HepG2 (cell line): ENCODE measurements at regions not wholly inside any gene's neighbourhood (a gene's known extent, or its start where the extent isn't known, plus 50 kb on each side); places are given as distances from the start of the nearest gene placed in this dataset.

Experiments used
- ATAC-seq: fragments of 200-7000 bp; cut with Tn5 transposase; 3 replicates; pipeline ENCODE4 v1.9.1; 2020; ENCODE audit warnings: mild to moderate bottlenecking, moderate library complexity
- BruUV-seq: library from RNA; stranded (reverse); fragments of 400-500 nt; replicated peaks from 2 replicates; lab custom pipeline; 2021; lab: Mats Ljungman, UMichigan
- CTCF ChIA-PET: fragments of 300-600 bp; formaldehyde crosslinking; extraction: SDS; loops from one replicate; lab custom pipeline; 2021; ENCODE audit warnings: low total read pairs, inconsistent platforms, low intra/inter-chr PET ratio; lab: Yijun Ruan, JAX
- POLR2A ChIA-PET: fragments of 350-600 bp; sonication (Branson Sonifier 250); formaldehyde crosslinking; loops from one replicate; lab custom pipeline; 2020; ENCODE audit warnings: antibody characterized with exemption, inconsistent platforms; lab: Yijun Ruan, JAX
- DNase-seq: peaks from one replicate; pipeline ENCODE4 v3.0.0-alpha.2; 2015; ENCODE audit warnings: low spot score
- FAIRE-seq: peaks from 3 replicates; lab custom pipeline; 2011; peaks lifted over from hg19 to GRCh38; lab: Jason Lieb, UNC
- H2AFZ ChIP-seq: one replicate; pipeline ENCODE4 v1.6.1; 2011; ENCODE audit warnings: low read length, inconsistent platforms
- H3K27ac ChIP-seq: fragments of 300-600 bp; 3 replicates; pipeline ENCODE4 v1.8.0; 2011; ENCODE audit warnings: mixed run types, mild to moderate bottlenecking, mixed read lengths, low read length, inconsistent platforms; ENCODE audit not compliant: insufficient read depth; ENCODE audit errors: extremely low read length
- H3K27me3 ChIP-seq, 2 experiments: fragments of 200-600 bp in 1 of 2; 2 replicates in 1 of 2; 3 replicates in 1 of 2; pipeline versions ENCODE4 v1.6.0 to v1.8.0; 2011; ENCODE audit warnings: low read length in 2 of 2, mild to moderate bottlenecking in 2 of 2, moderate library complexity in 2 of 2, inconsistent platforms in 1 of 2; ENCODE audit not compliant: insufficient read depth in 2 of 2, control insufficient read depth in 1 of 2
- H3K36me3 ChIP-seq, 2 experiments: fragments of 200-600 bp in 1 of 2; replicated peaks in 1 of 2; 2 replicates in 1 of 2; 3 replicates in 1 of 2; pipeline versions ENCODE4 v1.5.1 to v1.8.0; 2011; ENCODE audit warnings: low read length in 2 of 2, inconsistent platforms in 1 of 2; ENCODE audit not compliant: insufficient read depth in 2 of 2, control insufficient read depth in 1 of 2
- H3K4me1 ChIP-seq: 2 replicates; pipeline ENCODE4 v1.5.1; 2012; ENCODE audit warnings: low read length, inconsistent platforms; ENCODE audit not compliant: insufficient read depth
- H3K4me2 ChIP-seq: 2 replicates; pipeline ENCODE4 v1.6.0; 2011; ENCODE audit warnings: low read depth, low read length, inconsistent platforms
- H3K4me3 ChIP-seq, 3 experiments: fragments of 200-600 bp in 1 of 3; sonication (generic), shearing (Covaris generic) in 1 of 3; replicated peaks in 1 of 3; 2 replicates each; pipeline ENCODE4 v1.5.1; 2011 to 2016; ENCODE audit warnings: low read length in 3 of 3, inconsistent platforms in 2 of 3, low read depth in 2 of 3, mild to moderate bottlenecking in 2 of 3, control low read depth in 1 of 3, mixed read lengths in 1 of 3; ENCODE audit not compliant: insufficient read depth in 1 of 3
- H3K79me2 ChIP-seq: one replicate; pipeline ENCODE4 v1.6.1; 2011; ENCODE audit warnings: low read length, inconsistent platforms; ENCODE audit not compliant: insufficient read depth
- H3K9ac ChIP-seq: 2 replicates; pipeline ENCODE4 v1.6.0; 2011; ENCODE audit warnings: mild to moderate bottlenecking, low read depth, low read length, inconsistent platforms; ENCODE audit not compliant: insufficient read depth
- H3K9me3 ChIP-seq: 2 replicates; pipeline ENCODE4 v1.5.1; 2012; ENCODE audit warnings: mild to moderate bottlenecking, low read length
- H4K20me1 ChIP-seq: 2 replicates; pipeline ENCODE4 v1.6.0; 2011; ENCODE audit warnings: inconsistent platforms, mild to moderate bottlenecking, low read length, moderate library complexity; ENCODE audit not compliant: insufficient read depth
- EZH2 ChIP-seq: conservative IDR thresholded peaks from 2 replicates; pipeline ENCODE4 v1.6.1; 2012; ENCODE audit warnings: mild to moderate bottlenecking, low read depth, low read length, moderate library complexity
- HINFP ChIP-seq: sonication (generic); formaldehyde crosslinking; IDR thresholded peaks from 2 replicates; pipeline ENCODE4 v1.4.0; 2020; ENCODE audit warnings: low read depth, mild to moderate bottlenecking, missing genetic modification reagents
- IKZF4 ChIP-seq: sonication (generic); formaldehyde crosslinking; IDR thresholded peaks from 2 replicates; pipeline ENCODE4 v1.5.1; 2020; ENCODE audit warnings: borderline replicate concordance, mild to moderate bottlenecking, low read depth, missing genetic modification reagents; ENCODE audit errors: not compliant biosample characterization
- NFATC3 ChIP-seq: sonication (generic); formaldehyde crosslinking; IDR thresholded peaks from 2 replicates; pipeline ENCODE4 v1.5.1; 2020; ENCODE audit warnings: mild to moderate bottlenecking, missing genetic modification reagents
- RORA ChIP-seq: sonication (generic); formaldehyde crosslinking; IDR thresholded peaks from 2 replicates; pipeline ENCODE4 v1.5.0; 2020; ENCODE audit warnings: mild to moderate bottlenecking, missing genetic modification reagents, moderate library complexity
- SIX1 ChIP-seq: sonication (generic); formaldehyde crosslinking; IDR thresholded peaks from 2 replicates; pipeline ENCODE4 v1.4.0; 2020; ENCODE audit warnings: missing genetic modification reagents, borderline replicate concordance
- TAF1 ChIP-seq: sonication (generic); formaldehyde crosslinking; IDR thresholded peaks from 2 replicates; pipeline ENCODE4 v1.4.0; 2020; ENCODE audit warnings: missing genetic modification reagents
- WGBS: methylation state at CpG from one replicate; pipeline ENCODE4 v1.1.6; 2017; ENCODE audit warnings: low lambda C conversion rate; 5-methylcytosine and 5-hydroxymethylcytosine counted together
- in situ Hi-C: cut with HindIII; loops from 2 replicates; pipeline ENCODE4 v1.10.0; 2017; ENCODE audit warnings: low pct_unique_long_range_greater_than_20kb; ENCODE audit not compliant: extremely low pct_ligation_motif_present
- intact Hi-C: fragments of 100-400 bp; cut with micrococcal nuclease; formaldehyde crosslinking; loops from one replicate; pipeline ENCODE4 v1.10.0; 2022; ENCODE audit not compliant: unreplicated experiment
- TF ChIP-seq, protein P1 (sequence below): sonication (generic); formaldehyde crosslinking; IDR thresholded peaks from 2 replicates; pipeline ENCODE4 v1.5.1; 2020; ENCODE audit warnings: mild to moderate bottlenecking, missing genetic modification reagents, borderline replicate concordance
- TF ChIP-seq, protein P2 (sequence below): sonication (generic); formaldehyde crosslinking; IDR thresholded peaks from 2 replicates; pipeline ENCODE4 v1.4.0; 2020; ENCODE audit warnings: missing genetic modification reagents

DNA sequence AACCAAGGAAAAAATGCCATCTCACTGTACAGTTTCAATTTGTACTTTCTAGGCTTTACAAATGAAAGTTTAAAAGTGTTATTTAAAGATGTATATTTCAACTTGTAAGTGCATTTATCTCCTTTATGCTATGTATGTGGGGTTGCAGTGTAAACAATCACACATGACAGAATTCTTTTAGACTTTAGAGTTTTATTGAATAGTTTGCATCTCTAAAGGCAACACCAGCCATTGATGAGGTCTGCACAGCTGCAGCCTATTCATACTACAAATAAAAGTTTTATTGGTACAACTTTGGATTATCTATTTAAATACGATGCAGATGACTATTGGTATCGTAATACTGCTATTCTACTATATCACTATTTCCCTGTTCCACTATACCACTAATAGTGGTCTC, 894.4 kb upstream of the B3GALT2 start:
- Histone ChIP-seq H3K4me2 (no peak overlapping the region), H3K9me3 (no peaks in the 10 kb centered on the region), H3K4me3 (no peak overlapping the region), H3K79me2 (no peaks in the 10 kb centered on the region), H3K9ac (no peak overlapping the region), H3K4me1 (no peaks in the 10 kb centered on the region), H3K27ac (no peak overlapping the region), H2AFZ (no peak overlapping the region), H3K36me3 (no peaks in the 10 kb centered on the region), H4K20me1 (no peaks in the 10 kb centered on the region), H3K27me3 (no peaks in the 10 kb centered on the region)
- BruUV-seq, result no TSS peak
- ATAC-seq, result no peak
- ChIA-PET CTCF (no interaction called here), POLR2A (no interaction called here)
- in situ Hi-C loops, result no loop called here
- intact Hi-C loops, result no loop called here
- FAIRE-seq, result no peak
- TF ChIP-seq IKZF4 (CRISPR knock-in tag) (no peak), TAF1 (CRISPR knock-in tag) (no peak), RORA (CRISPR knock-in tag) (no peak), SIX1 (CRISPR knock-in tag) (no peak), HINFP (no peak), EZH2 (no peak), NFATC3 (CRISPR knock-in tag) (no peak)
- TF ChIP-seq, protein P1, sequence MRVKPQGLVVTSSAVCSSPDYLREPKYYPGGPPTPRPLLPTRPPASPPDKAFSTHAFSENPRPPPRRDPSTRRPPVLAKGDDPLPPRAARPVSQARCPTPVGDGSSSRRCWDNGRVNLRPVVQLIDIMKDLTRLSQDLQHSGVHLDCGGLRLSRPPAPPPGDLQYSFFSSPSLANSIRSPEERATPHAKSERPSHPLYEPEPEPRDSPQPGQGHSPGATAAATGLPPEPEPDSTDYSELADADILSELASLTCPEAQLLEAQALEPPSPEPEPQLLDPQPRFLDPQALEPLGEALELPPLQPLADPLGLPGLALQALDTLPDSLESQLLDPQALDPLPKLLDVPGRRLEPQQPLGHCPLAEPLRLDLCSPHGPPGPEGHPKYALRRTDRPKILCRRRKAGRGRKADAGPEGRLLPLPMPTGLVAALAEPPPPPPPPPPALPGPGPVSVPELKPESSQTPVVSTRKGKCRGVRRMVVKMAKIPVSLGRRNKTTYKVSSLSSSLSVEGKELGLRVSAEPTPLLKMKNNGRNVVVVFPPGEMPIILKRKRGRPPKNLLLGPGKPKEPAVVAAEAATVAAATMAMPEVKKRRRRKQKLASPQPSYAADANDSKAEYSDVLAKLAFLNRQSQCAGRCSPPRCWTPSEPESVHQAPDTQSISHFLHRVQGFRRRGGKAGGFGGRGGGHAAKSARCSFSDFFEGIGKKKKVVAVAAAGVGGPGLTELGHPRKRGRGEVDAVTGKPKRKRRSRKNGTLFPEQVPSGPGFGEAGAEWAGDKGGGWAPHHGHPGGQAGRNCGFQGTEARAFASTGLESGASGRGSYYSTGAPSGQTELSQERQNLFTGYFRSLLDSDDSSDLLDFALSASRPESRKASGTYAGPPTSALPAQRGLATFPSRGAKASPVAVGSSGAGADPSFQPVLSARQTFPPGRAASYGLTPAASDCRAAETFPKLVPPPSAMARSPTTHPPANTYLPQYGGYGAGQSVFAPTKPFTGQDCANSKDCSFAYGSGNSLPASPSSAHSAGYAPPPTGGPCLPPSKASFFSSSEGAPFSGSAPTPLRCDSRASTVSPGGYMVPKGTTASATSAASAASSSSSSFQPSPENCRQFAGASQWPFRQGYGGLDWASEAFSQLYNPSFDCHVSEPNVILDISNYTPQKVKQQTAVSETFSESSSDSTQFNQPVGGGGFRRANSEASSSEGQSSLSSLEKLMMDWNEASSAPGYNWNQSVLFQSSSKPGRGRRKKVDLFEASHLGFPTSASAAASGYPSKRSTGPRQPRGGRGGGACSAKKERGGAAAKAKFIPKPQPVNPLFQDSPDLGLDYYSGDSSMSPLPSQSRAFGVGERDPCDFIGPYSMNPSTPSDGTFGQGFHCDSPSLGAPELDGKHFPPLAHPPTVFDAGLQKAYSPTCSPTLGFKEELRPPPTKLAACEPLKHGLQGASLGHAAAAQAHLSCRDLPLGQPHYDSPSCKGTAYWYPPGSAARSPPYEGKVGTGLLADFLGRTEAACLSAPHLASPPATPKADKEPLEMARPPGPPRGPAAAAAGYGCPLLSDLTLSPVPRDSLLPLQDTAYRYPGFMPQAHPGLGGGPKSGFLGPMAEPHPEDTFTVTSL (CRISPR knock-in tag), result no peak
- TF ChIP-seq, protein P2, sequence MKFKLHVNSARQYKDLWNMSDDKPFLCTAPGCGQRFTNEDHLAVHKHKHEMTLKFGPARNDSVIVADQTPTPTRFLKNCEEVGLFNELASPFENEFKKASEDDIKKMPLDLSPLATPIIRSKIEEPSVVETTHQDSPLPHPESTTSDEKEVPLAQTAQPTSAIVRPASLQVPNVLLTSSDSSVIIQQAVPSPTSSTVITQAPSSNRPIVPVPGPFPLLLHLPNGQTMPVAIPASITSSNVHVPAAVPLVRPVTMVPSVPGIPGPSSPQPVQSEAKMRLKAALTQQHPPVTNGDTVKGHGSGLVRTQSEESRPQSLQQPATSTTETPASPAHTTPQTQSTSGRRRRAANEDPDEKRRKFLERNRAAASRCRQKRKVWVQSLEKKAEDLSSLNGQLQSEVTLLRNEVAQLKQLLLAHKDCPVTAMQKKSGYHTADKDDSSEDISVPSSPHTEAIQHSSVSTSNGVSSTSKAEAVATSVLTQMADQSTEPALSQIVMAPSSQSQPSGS, result no peak
- DNase-seq, result no peak
- 21% methylated on average over 2 of the region's 2 CpGs for WGBS
